Caco-2 (cell line): ENCODE measurements at regions not wholly inside any gene's neighbourhood (a gene's known extent, or its start where the extent isn't known, plus 50 kb on each side); places are given as distances from the start of the nearest gene placed in this dataset.

Source experiments
- BruUV-seq: library from RNA; stranded (reverse); fragments of 400-500 nt; replicated peaks from 2 replicates; lab custom pipeline; 2021; lab: Mats Ljungman, UMichigan
- CTCF ChIA-PET: fragments of 300-600 bp; sonication (Branson Sonifier 250); formaldehyde crosslinking; loops from one replicate; lab custom pipeline; 2022; ENCODE audit warnings: antibody characterized with exemption; lab: Charles Lee
- POLR2A ChIA-PET: fragments of 300-600 bp; sonication (Branson Sonifier 250); formaldehyde crosslinking; loops from one replicate; lab custom pipeline; 2022; ENCODE audit warnings: antibody characterized with exemption; lab: Charles Lee
- DNase-seq, 2 experiments: peaks; one replicate each; pipeline versions ENCODE4 v3.0.0 to v3.0.0-alpha.2; 2020 to 2022
- H3K27me3 ChIP-seq: replicated peaks from 2 replicates; pipeline ENCODE4 v1.6.0; 2011; ENCODE audit warnings: low read length; ENCODE audit not compliant: control insufficient read depth, insufficient read depth
- H3K36me3 ChIP-seq: 2 replicates; pipeline ENCODE4 v1.5.1; 2011; ENCODE audit warnings: low read length; ENCODE audit not compliant: control insufficient read depth, insufficient read depth
- H3K4me1 ChIP-seq: fragments of 250-450 bp; sonication (Bioruptor Pico); 2 replicates; pipeline ENCODE4 v1.5.1; 2020; ENCODE audit warnings: mild to moderate bottlenecking
- H3K4me3 ChIP-seq: 2 replicates; pipeline ENCODE4 v1.5.1; 2011; ENCODE audit warnings: low read depth, mild to moderate bottlenecking, control low read depth, low read length
- H3K9me3 ChIP-seq: fragments of 250-450 bp; sonication (Bioruptor Pico); 2 replicates; pipeline ENCODE4 v1.5.1; 2020; ENCODE audit warnings: mild to moderate bottlenecking, moderate library complexity
- H3K27ac Mint-ChIP-seq: one replicate; pipeline ENCODE4 v1.8.0; 2022; ENCODE audit warnings: mixed read lengths; ENCODE audit not compliant: unreplicated experiment
- H3K27me3 Mint-ChIP-seq: one replicate; pipeline ENCODE4 v1.8.0; 2022; ENCODE audit warnings: mixed read lengths; ENCODE audit not compliant: insufficient read depth, unreplicated experiment
- H3K36me3 Mint-ChIP-seq: one replicate; pipeline ENCODE4 v1.8.0; 2022; ENCODE audit warnings: mild to moderate bottlenecking, mixed read lengths; ENCODE audit not compliant: insufficient read depth, unreplicated experiment
- H3K4me1 Mint-ChIP-seq: one replicate; pipeline ENCODE4 v1.8.0; 2022; ENCODE audit warnings: low read depth, mixed read lengths; ENCODE audit not compliant: unreplicated experiment
- H3K4me3 Mint-ChIP-seq: one replicate; pipeline ENCODE4 v1.8.0; 2022; ENCODE audit warnings: mild to moderate bottlenecking, moderate library complexity, mixed read lengths; ENCODE audit not compliant: unreplicated experiment
- H3K9me3 Mint-ChIP-seq: one replicate; pipeline ENCODE4 v1.8.0; 2022; ENCODE audit warnings: mixed read lengths; ENCODE audit not compliant: unreplicated experiment
- CTCF ChIP-seq, 2 experiments: fragments of 200-600 bp in 1 of 2; IDR thresholded peaks; 1 replicate in 1 of 2; 2 replicates in 1 of 2; pipeline versions ENCODE4 v1.5.1 to v1.8.0; 2011 to 2022; ENCODE audit warnings: antibody characterized with exemption in 1 of 2, control low read depth in 1 of 2, inconsistent platforms in 1 of 2, low read depth in 1 of 2, low read length in 1 of 2, mild to moderate bottlenecking in 1 of 2, moderate library complexity in 1 of 2; ENCODE audit not compliant: insufficient read depth in 1 of 2, severe bottlenecking in 1 of 2, unreplicated experiment in 1 of 2
- intact Hi-C: fragments of 100-400 bp; cut with micrococcal nuclease; formaldehyde crosslinking; loops from one replicate; pipeline ENCODE4 v1.10.0; 2022; ENCODE audit not compliant: unreplicated experiment

DNA sequence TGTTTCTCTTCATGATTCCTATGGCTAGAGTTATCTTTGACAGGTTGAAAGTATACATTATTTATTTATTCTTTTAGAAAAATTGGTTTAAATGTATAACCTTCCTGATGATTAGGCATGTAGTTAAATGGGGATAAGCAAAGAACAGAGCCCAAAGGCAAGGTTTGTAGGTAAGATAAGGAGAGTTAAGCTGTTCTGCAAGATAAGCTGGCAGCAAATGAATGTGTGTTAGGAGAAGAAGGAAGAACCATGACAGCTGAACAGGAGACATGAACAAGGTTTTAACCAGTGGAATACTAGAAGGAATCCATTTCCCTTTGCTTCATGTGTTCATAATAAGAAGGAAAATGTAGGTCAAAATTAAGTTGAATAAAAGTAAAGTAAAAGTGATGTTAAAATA lies 1330.1 kb upstream of the USP15 start:
- H3K27me3 Mint-ChIP-seq, result peaks cover 4% of the 10 kb centered on the region
- no peak for DNase-seq
- intact Hi-C loops, result no loop called here
- Histone ChIP-seq H3K4me1 (no peaks in the 10 kb centered on the region), H3K27me3 (no peaks in the 10 kb centered on the region), H3K4me3 (no peak overlapping the region), H3K9me3 (no peaks in the 10 kb centered on the region), H3K36me3 (no peaks in the 10 kb centered on the region)
- no TSS peak for BruUV-seq
- H3K4me1 Mint-ChIP-seq, result no peaks in the 10 kb centered on the region
- no peak overlapping the region for H3K4me3 Mint-ChIP-seq
- no peak for TF ChIP-seq CTCF (IDR thresholded peaks at IDR 0.05; ENCODE audit: insufficient read depth in 1 of 2, low read depth in 1 of 2, low read length in 1 of 2, severe bottlenecking in 1 of 2, unreplicated experiment in 1 of 2)
- ChIA-PET CTCF (no interaction called here), POLR2A (no interaction called here)
- peaks cover 6% of the 10 kb centered on the region for H3K9me3 Mint-ChIP-seq
- H3K36me3 Mint-ChIP-seq, result no peaks in the 10 kb centered on the region
- no peak overlapping the region for H3K27ac Mint-ChIP-seq

DNA sequence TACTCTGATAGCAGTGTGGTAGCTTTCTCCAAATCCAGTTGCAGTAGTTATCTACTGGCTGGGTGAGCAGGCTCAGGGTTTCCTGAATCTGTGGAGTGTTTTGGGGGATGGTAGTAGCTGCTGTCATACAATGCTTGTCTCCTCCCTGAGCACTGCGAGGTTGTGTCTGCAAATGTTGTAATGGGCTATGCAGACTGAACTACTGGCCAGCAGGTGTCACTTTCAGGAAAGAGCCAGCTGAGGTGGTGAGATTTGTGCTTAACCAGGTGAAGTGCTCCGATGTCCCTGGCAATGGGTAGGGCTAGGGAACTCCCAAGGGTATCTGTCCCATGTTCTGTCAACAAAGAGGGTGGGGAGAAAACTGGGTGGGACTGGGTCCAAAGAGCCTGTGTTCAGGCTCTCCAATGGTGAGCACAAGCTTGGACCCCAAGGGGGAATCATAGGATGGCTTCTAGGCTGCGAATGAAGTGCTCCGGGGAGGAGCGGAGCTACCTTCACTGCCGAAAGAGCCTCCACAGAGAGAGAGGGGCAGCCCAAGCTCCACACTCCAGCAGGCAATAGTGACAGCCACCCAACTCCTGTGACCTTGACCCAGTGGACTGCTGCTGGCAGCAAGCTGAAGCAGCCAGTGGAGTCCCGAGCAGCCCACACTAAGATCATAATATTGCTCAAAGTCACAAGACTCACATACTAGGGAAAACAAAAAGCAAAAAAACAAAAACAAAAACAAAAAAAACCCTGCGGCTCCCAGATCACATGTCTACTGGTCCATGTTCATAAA lies 1324.0 kb upstream of the USP15 start:
- CTCF ChIA-PET, result interaction anchor here (0.7 kb wide), 1 partner anchor 10 kb away, joined by 3 read pairs; no protein-coding TSS in a partner anchor

DNA sequence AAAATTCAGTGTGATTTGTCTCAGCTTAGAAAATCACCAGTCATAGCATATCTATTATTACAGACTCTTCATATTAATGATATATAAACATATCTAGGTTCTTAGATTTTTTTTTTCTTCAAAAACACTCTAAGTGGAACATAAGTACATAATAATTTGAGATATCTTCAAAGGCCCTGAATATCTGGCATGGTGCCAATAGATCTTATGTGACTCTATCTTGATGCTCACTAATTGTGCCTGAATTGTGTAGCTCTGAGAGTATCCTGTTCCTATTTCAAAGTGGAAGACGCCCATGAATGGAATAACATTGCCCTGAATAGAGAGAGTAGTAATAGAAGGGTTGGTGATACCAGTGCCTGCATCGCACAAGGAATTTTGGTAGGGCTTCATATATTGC lies 1312.7 kb upstream of the USP15 start:
- no peak for DNase-seq

More for the DNA sequence above, 1324.0 kb upstream of the USP15 start:
- Mint-ChIP-seq H3K9me3 (peaks cover 6% of the 10 kb centered on the region), H3K27ac (no peak overlapping the region), H3K36me3 (no peaks in the 10 kb centered on the region), H3K4me3 (no peak overlapping the region), H3K4me1 (no peaks in the 10 kb centered on the region), H3K27me3 (no peaks in the 10 kb centered on the region)
- Histone ChIP-seq H3K27me3 (no peaks in the 10 kb centered on the region), H3K9me3 (no peaks in the 10 kb centered on the region), H3K4me1 (no peaks in the 10 kb centered on the region), H3K4me3 (no peak overlapping the region), H3K36me3 (no peaks in the 10 kb centered on the region)
- DNase-seq, result peak in 1 of 2 experiments; percentile 4
- POLR2A ChIA-PET, result no interaction called here
- intact Hi-C loops, result no loop called here
- TF ChIP-seq CTCF (IDR thresholded peaks at IDR 0.05; ENCODE audit: insufficient read depth in 1 of 2, low read depth in 1 of 2, low read length in 1 of 2, severe bottlenecking in 1 of 2, unreplicated experiment in 1 of 2), result peak in 1 of 2 experiments; percentile 22
- no TSS peak for BruUV-seq

More for the DNA sequence above, 1312.7 kb upstream of the USP15 start:
- H3K4me1 ChIP-seq, result no peaks in the 10 kb centered on the region
- Mint-ChIP-seq H3K27ac (no peak overlapping the region), H3K36me3 (no peaks in the 10 kb centered on the region), H3K9me3 (no peaks in the 10 kb centered on the region), H3K27me3 (peaks cover 4% of the 10 kb centered on the region), H3K4me3 (no peak overlapping the region), H3K4me1 (no peaks in the 10 kb centered on the region)
- no peaks in the 10 kb centered on the region for H3K27me3 ChIP-seq
- H3K36me3 ChIP-seq, result no peaks in the 10 kb centered on the region
- ChIA-PET CTCF (no interaction called here), POLR2A (no interaction called here)
- no TSS peak for BruUV-seq
- no peaks in the 10 kb centered on the region for H3K9me3 ChIP-seq
- no peak for TF ChIP-seq CTCF (IDR thresholded peaks at IDR 0.05; ENCODE audit: insufficient read depth in 1 of 2, low read depth in 1 of 2, low read length in 1 of 2, severe bottlenecking in 1 of 2, unreplicated experiment in 1 of 2)
- intact Hi-C loops, result no loop called here
- no peak overlapping the region for H3K4me3 ChIP-seq
